SK-N-MC (cell line): ENCODE measurements at regions not wholly inside any gene's neighbourhood (a gene's known extent, or its start where the extent isn't known, plus 50 kb on each side); places are given as distances from the start of the nearest gene placed in this dataset.
A peak's percentile ranks its signal among the peaks of the same experiment; 100 is the strongest.
"Not testable (repeated sequence)": the region's sequence is repeated elsewhere in the genome, so short reads cannot be mapped to it uniquely, and the experiment has no call there.

ENCODE experiments used
- DNase-seq: peaks from one replicate; pipeline ENCODE4 v3.0.0-alpha.2; 2011; ENCODE audit warnings: low read depth, low spot score
- H3K27ac ChIP-seq: fragments of 200-600 bp; sonication (generic); 2 replicates; pipeline ENCODE4 v1.5.1; 2016; ENCODE audit warnings: mixed run types
- H3K36me3 ChIP-seq: fragments of 200-600 bp; sonication (generic); 2 replicates; pipeline ENCODE4 v1.6.1; 2017; ENCODE audit warnings: antibody characterized with exemption, low read length, mixed read lengths; ENCODE audit not compliant: insufficient read depth
- H3K4me3 ChIP-seq: fragments of 200-600 bp; sonication (generic); 2 replicates; pipeline ENCODE4 v1.5.1; 2016
- H3K9ac ChIP-seq: fragments of 200-600 bp; sonication (generic); 2 replicates; pipeline ENCODE4 v1.8.0; 2017; ENCODE audit warnings: mixed run types, mixed read lengths; ENCODE audit not compliant: insufficient read length
- H3K9me3 ChIP-seq: fragments of 200-600 bp; sonication (generic); 2 replicates; pipeline ENCODE4 v1.6.1; 2017; ENCODE audit warnings: low read depth, mild to moderate bottlenecking, antibody characterized with exemption, low read length, moderate library complexity, mixed read lengths
- EZH2 ChIP-seq: fragments of 200-600 bp; sonication (generic); IDR thresholded peaks from one replicate; pipeline ENCODE4 v1.6.1; 2017; ENCODE audit warnings: antibody characterized with exemption
- FOXP2 ChIP-seq: optimal IDR thresholded peaks from 2 replicates; pipeline ENCODE3; 2011; ENCODE audit warnings: mild to moderate bottlenecking, moderate library complexity; ENCODE audit not compliant: insufficient read depth; ENCODE audit errors: extremely low read length, control extremely low read depth
- POLR2AphosphoS5 ChIP-seq: IDR thresholded peaks from 2 replicates; pipeline ENCODE4 v1.6.1; 2012; ENCODE audit warnings: mild to moderate bottlenecking, low read depth, low read length, borderline replicate concordance

DNA sequence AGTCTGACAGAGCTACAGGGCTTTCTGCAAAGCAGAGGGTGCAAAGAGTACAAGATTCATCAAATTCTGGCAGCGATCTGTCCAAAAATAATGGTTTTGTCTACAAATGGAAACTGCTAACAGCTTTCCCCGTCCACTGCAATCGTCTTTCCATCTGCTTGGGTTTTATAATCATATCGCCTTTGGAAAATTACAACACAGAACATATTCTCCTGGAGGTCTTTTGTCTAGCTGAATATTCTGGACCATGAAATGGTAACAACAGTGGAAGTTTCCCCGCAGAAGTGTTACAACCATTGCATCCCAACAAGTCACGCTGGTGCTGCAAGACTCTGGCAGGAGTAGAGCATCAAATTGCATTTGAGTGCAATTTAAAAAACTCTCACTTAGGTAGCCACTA, 101.2 kb upstream of the BOD1L1 start:
- Histone ChIP-seq H3K27ac (no peak overlapping the region), H3K9me3 (no peaks in the 10 kb centered on the region), H3K9ac (no peak overlapping the region), H3K4me3 (no peak overlapping the region), H3K36me3 (no peaks in the 10 kb centered on the region)
- DNase-seq: no peak
- TF ChIP-seq FOXP2 (no peak), POLR2AphosphoS5 (no peak), EZH2 (no peak)

DNA sequence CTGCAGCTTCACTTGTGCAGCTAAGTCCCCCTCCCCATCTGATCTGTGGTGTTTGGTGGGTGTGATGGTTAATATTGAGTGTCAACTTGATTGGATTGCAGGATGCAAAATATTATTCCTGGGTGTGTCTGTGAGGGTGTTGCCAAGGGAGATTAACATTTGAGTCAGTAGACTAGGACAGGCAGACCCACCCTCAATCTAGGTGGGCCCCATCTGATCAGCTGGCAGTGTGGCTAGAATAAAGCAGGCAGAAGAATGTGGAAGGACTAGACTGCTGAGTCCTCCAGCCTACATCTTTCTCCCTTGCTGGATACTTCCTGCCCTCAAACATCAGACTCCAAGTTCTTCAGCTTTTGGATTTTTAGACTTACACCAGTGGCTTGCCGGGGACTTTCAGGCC, 103.5 kb upstream of the BOD1L1 start:
- Histone ChIP-seq H3K27ac (no peak overlapping the region), H3K4me3 (no peak overlapping the region), H3K9ac (no peak overlapping the region), H3K9me3 (no peaks in the 10 kb centered on the region), H3K36me3 (no peaks in the 10 kb centered on the region)
- no peak for DNase-seq
- TF ChIP-seq EZH2 (no peak), FOXP2 (no peak), POLR2AphosphoS5 (no peak)

DNA sequence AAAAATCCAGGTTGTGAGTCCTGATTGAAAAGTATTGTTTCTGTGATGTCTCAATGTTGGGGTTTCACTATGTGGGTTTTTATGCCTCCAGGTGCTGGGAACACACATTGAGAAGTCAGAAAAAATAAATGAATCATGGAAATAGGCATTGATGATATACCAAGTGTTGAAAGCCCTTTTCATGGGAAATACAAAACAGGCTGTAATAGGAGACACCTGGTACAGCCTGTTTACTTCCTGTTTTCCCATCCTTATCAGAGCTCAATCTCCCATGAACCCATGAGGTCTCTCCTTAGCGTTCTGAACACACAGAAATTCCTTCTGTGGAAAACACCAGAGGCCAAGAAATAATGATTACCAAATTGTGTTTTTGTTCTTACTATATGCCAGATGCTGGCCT, 106.3 kb upstream of the BOD1L1 start:
- Histone ChIP-seq H3K36me3 (no peaks in the 10 kb centered on the region), H3K4me3 (no peak overlapping the region), H3K9ac (no peak overlapping the region), H3K9me3 (no peaks in the 10 kb centered on the region), H3K27ac (no peak overlapping the region)
- DNase-seq: peak; percentile 3
- TF ChIP-seq EZH2 (no peak), FOXP2 (no peak), POLR2AphosphoS5 (no peak)

DNA sequence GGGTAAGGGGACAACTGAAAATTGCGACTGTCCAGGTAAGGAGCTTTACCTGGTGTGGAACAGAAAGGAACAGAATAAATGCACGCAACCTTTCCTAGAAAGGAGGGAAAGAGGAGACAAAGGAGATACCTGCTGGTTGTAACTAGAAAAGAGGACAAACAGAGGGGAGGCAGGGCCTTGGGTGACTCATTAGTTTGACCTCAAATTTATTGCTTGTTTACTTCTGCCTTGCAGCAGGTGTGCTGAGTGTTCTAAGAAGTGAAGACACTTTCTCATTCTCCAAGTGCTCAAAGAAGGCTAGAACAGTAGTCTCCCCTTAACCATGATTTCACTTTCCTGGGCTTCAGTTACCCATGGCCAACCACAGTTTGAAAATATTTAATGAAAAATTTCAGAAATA, 123.1 kb upstream of the BOD1L1 start:
- Histone ChIP-seq H3K9me3 (no peaks in the 10 kb centered on the region), H3K4me3 (no peak overlapping the region), H3K9ac (no peak overlapping the region), H3K36me3 (no peaks in the 10 kb centered on the region), H3K27ac (no peak overlapping the region)
- TF ChIP-seq POLR2AphosphoS5: no peak
- no peak for TF ChIP-seq FOXP2
- TF ChIP-seq EZH2: no peak
- DNase-seq: no peak

DNA sequence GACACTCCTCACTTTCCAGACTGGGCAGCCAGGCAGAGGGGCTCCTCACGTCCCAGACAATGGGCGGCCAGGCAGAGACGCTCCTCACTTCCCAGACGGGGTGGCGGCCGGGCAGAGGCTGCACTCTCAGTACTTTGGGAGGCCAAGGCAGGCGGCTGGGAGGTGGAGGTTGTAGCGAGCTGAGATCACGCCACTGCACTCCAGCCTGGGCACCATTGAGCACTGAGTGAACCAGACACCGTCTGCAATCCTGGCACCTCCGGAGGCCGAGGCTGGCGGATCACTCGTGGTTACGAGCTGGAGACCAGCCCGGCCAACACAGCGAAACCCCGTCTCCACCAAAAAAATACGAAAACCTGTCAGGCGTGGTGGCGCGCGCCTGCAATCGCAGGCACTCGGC, 134.1 kb upstream of the BOD1L1 start:
- H3K9ac ChIP-seq, H3K36me3 ChIP-seq, DNase-seq, H3K27ac ChIP-seq, H3K4me3 ChIP-seq, H3K9me3 ChIP-seq: not testable (repeated sequence)

DNA sequence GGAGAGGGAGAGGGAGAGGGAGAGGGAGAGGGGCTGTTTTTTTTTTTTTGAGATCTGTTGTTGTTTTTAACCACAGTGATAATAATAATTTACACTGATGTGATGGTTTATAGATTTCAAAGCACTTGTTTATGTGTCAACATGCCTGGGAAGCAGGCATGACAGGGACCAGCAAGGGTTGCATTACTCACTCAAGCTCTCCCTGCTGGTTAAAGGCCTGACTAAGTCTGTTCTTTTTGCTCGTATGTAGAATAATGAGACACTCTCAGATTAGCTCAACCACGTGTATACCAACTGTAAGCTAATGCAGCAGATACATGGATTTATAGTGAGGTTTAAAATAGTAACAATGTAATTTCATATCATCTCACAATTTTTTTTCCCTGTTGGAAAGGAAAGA, 134.6 kb upstream of the BOD1L1 start:
- Histone ChIP-seq H3K27ac (no peak overlapping the region), H3K4me3 (no peak overlapping the region), H3K9ac (no peak overlapping the region), H3K9me3 (no peaks in the 10 kb centered on the region), H3K36me3 (no peaks in the 10 kb centered on the region)
- no peak for DNase-seq
- TF ChIP-seq EZH2 (no peak), POLR2AphosphoS5 (no peak), FOXP2 (no peak)

DNA sequence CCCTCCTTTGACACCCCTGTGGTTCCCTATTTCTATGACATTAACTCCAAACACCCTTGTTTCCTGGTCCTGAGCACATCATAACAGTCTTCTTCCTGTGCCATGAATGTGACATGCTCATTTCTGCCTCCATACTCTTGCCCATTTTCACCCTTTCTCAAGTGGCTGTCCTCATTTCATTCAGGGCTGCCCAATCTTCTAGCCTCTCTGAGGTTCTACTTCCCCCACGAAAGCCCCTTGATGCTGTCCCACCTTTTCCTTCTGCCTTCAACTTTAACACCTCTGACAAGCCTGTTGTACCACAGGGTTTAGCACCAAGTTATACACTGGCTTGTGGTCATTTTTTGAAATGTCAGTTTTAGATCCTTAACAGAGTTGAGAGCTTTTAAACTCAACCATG, 136.2 kb upstream of the BOD1L1 start:
- H3K9ac ChIP-seq: no peak overlapping the region
- no peak for DNase-seq
- H3K4me3 ChIP-seq: no peak overlapping the region
- H3K36me3 ChIP-seq: no peaks in the 10 kb centered on the region
- no peak for TF ChIP-seq EZH2
- no peak for TF ChIP-seq POLR2AphosphoS5
- no peak for TF ChIP-seq FOXP2
- H3K27ac ChIP-seq: no peak overlapping the region
- H3K9me3 ChIP-seq: no peaks in the 10 kb centered on the region

DNA sequence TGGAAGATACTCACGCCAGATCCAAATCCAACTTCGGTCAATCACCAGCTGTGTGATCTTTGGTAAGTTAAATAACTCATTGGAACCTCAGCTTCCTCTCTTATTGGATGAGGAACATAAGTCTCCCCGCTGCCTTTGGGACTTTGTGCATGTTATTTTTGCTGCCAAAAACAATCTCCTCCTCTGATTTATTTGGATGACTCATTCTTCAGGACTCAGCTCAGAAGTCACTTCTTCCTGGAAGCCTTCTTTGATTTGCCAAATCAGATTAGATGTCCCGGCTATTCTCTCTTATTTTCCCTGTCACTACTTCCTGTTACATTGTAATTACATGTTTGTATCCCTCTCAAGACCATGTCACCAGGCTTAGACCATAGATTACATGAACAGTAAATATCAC, 138.0 kb upstream of the BOD1L1 start:
- Histone ChIP-seq H3K36me3 (no peaks in the 10 kb centered on the region), H3K9ac (no peak overlapping the region), H3K9me3 (no peaks in the 10 kb centered on the region), H3K4me3 (no peak overlapping the region), H3K27ac (no peak overlapping the region)
- TF ChIP-seq POLR2AphosphoS5: no peak
- TF ChIP-seq EZH2: no peak
- no peak for TF ChIP-seq FOXP2
- no peak for DNase-seq

DNA sequence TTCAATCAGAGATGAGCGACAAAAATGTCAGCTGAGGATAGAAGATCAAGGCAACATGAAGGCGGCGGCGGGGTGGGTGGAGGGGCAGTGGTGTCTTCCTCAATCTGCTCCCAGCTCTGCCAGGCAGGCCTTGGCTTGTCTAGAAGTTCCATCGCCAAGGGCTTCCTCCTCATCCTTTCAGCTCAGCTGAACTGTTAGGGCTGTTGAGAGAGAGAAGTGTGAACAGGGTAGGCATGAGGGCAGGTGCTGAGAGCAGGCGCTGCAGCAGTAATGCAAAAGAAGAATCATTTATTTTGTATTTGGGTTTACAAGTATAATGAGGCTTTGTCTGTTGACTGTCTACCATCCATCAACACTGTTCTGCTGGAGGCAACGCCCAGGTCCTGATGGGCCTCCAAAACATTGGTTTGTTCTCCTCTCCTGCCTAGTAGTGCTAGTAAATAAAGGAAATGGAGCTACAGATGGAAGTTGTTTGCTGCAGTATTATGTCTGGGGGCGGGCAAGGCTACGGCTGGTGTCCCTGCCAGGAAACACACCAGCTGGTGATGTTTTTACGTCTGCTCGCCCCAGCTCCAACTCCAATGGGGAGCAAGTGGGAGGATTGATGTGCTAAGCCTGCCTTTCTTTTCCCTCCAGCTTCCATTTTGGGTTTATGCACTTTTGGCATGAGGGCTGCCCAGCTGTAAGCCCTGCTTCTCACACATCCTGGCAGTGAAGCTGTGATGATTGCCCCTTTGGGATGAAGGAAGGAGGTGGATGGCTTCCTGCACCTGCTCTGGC, 139.4 kb upstream of the BOD1L1 start:
- Histone ChIP-seq H3K4me3 (no peak overlapping the region), H3K27ac (no peak overlapping the region), H3K9ac (no peak overlapping the region), H3K9me3 (no peaks in the 10 kb centered on the region), H3K36me3 (no peaks in the 10 kb centered on the region)
- TF ChIP-seq EZH2: no peak
- no peak for TF ChIP-seq FOXP2
- TF ChIP-seq POLR2AphosphoS5: no peak
- DNase-seq: no peak
